HepG2 (cell line): ENCODE measurements at regions not wholly inside any gene's neighbourhood (a gene's known extent, or its start where the extent isn't known, plus 50 kb on each side); places are given as distances from the start of the nearest gene placed in this dataset.
A peak's percentile ranks its signal among the peaks of the same experiment; 100 is the strongest.

Source experiments
- CAMTA2 ChIP-seq: sonication (generic); formaldehyde crosslinking; IDR thresholded peaks from 2 replicates; pipeline ENCODE4 v1.4.0; 2020; ENCODE audit warnings: mild to moderate bottlenecking, missing genetic modification reagents, borderline replicate concordance
- CREB1 ChIP-seq, 2 experiments: fragments of 450-650 bp in 1 of 2; IDR thresholded peaks; 2 replicates each; pipeline ENCODE4 v1.6.1; 2016 to 2017; ENCODE audit warnings: control low read depth in 1 of 2, mild to moderate bottlenecking in 1 of 2, missing compliant biosample characterization in 1 of 2, missing genetic modification characterization in 1 of 2
- DMAP1 ChIP-seq: IDR thresholded peaks from 2 replicates; pipeline ENCODE4 v1.6.1; 2016
- ERF ChIP-seq: IDR thresholded peaks from 2 replicates; pipeline ENCODE4 v1.6.1; 2018; ENCODE audit warnings: missing biosample characterization, missing genetic modification reagents
- GATAD1 ChIP-seq: IDR thresholded peaks from 2 replicates; pipeline ENCODE4 v1.6.1; 2016; ENCODE audit warnings: missing genetic modification reagents, missing compliant biosample characterization
- GATAD2A ChIP-seq: IDR thresholded peaks from 2 replicates; pipeline ENCODE4 v1.6.1; 2016
- HOXA5 ChIP-seq: sonication (generic); formaldehyde crosslinking; IDR thresholded peaks from 2 replicates; pipeline ENCODE4 v1.4.0; 2020; ENCODE audit warnings: missing genetic modification reagents
- IKZF5 ChIP-seq: IDR thresholded peaks from 2 replicates; pipeline ENCODE4 v1.6.1; 2018; ENCODE audit warnings: missing genetic modification reagents, mild to moderate bottlenecking, missing compliant biosample characterization
- IRF2 ChIP-seq: IDR thresholded peaks from 2 replicates; pipeline ENCODE4 v1.6.1; 2018; ENCODE audit warnings: missing genetic modification reagents, missing compliant biosample characterization
- KLF12 ChIP-seq: sonication (generic); formaldehyde crosslinking; IDR thresholded peaks from 2 replicates; pipeline ENCODE4 v1.4.0; 2020; ENCODE audit warnings: missing genetic modification reagents, borderline replicate concordance
- MED8 ChIP-seq: sonication (generic); formaldehyde crosslinking; IDR thresholded peaks from 2 replicates; pipeline ENCODE4 v1.8.1; 2023; ENCODE audit warnings: mild to moderate bottlenecking, missing genetic modification reagents; ENCODE audit not compliant: insufficient replicate concordance
- PHF20 ChIP-seq: sonication (generic); formaldehyde crosslinking; IDR thresholded peaks from 2 replicates; pipeline ENCODE4 v1.5.0; 2020; ENCODE audit warnings: mild to moderate bottlenecking, missing genetic modification reagents
- PHF8 ChIP-seq: sonication (generic); formaldehyde crosslinking; IDR thresholded peaks from 2 replicates; pipeline ENCODE4 v1.5.0; 2020; ENCODE audit warnings: missing genetic modification reagents
- POLR2G ChIP-seq: fragments of 200-400 bp; formaldehyde crosslinking; IDR thresholded peaks from 2 replicates; pipeline ENCODE4 v1.6.1; 2018; ENCODE audit warnings: mild to moderate bottlenecking, low read depth, low read length, moderate library complexity
- RBM39 ChIP-seq: fragments of 200-400 bp; formaldehyde crosslinking; IDR thresholded peaks from one replicate; pipeline ENCODE4 v1.6.1; 2018; ENCODE audit warnings: antibody characterized with exemption, mild to moderate bottlenecking, low read depth, low read length; ENCODE audit not compliant: poor library complexity, severe bottlenecking
- SOX5 ChIP-seq: IDR thresholded peaks from 2 replicates; pipeline ENCODE4 v1.6.1; 2016; ENCODE audit warnings: borderline replicate concordance
- YEATS4 ChIP-seq: sonication (generic); formaldehyde crosslinking; IDR thresholded peaks from 2 replicates; pipeline ENCODE4 v1.4.0; 2020; ENCODE audit warnings: missing genetic modification reagents, borderline replicate concordance
- YY1 ChIP-seq: IDR thresholded peaks from 2 replicates; pipeline ENCODE4 v1.6.1; 2011; ENCODE audit warnings: low read length, low read depth, moderate library complexity, mild to moderate bottlenecking; ENCODE audit not compliant: insufficient read depth, insufficient replicate concordance
- ZC3H4 ChIP-seq: sonication (generic); formaldehyde crosslinking; IDR thresholded peaks from 2 replicates; pipeline ENCODE4 v1.4.0; 2020; ENCODE audit warnings: missing genetic modification reagents, borderline replicate concordance
- ZFY ChIP-seq: sonication (generic); formaldehyde crosslinking; IDR thresholded peaks from 2 replicates; pipeline ENCODE4 v1.4.0; 2020; ENCODE audit warnings: missing genetic modification reagents
- ZNF274 ChIP-seq: sonication (generic); formaldehyde crosslinking; IDR thresholded peaks from 2 replicates; pipeline ENCODE4 v1.5.1; 2020; ENCODE audit warnings: mild to moderate bottlenecking, missing genetic modification reagents
- ZNF292 ChIP-seq: sonication (generic); formaldehyde crosslinking; IDR thresholded peaks from 2 replicates; pipeline ENCODE4 v1.8.1; 2022; ENCODE audit warnings: mild to moderate bottlenecking, low read depth, missing genetic modification reagents, borderline replicate concordance
- ZNF430 ChIP-seq: sonication (generic); formaldehyde crosslinking; IDR thresholded peaks from 2 replicates; pipeline ENCODE4 v1.9.0; 2021; ENCODE audit warnings: mild to moderate bottlenecking, missing genetic modification reagents
- ZNF713 ChIP-seq: sonication (generic); formaldehyde crosslinking; IDR thresholded peaks from 2 replicates; pipeline ENCODE4 v1.4.0; 2020; ENCODE audit warnings: mild to moderate bottlenecking, missing genetic modification reagents
- ZSCAN21 ChIP-seq: sonication (generic); formaldehyde crosslinking; IDR thresholded peaks from 2 replicates; pipeline ENCODE4 v1.8.0; 2022; ENCODE audit warnings: mild to moderate bottlenecking, missing genetic modification reagents, moderate library complexity, borderline replicate concordance
- TF ChIP-seq, protein P1 (sequence below): sonication (generic); formaldehyde crosslinking; IDR thresholded peaks from 2 replicates; pipeline ENCODE4 v1.4.0; 2020; ENCODE audit warnings: missing genetic modification reagents, mild to moderate bottlenecking, borderline replicate concordance
- TF ChIP-seq, protein P2 (sequence below), 2 experiments: sonication (generic) in 1 of 2; formaldehyde crosslinking in 1 of 2; IDR thresholded peaks; 2 replicates each; pipeline versions ENCODE4 v1.4.0 to v1.6.1; 2018 to 2020; ENCODE audit warnings: missing genetic modification reagents in 2 of 2, borderline replicate concordance in 1 of 2, low read depth in 1 of 2, mild to moderate bottlenecking in 1 of 2, missing biosample characterization in 1 of 2

DNA sequence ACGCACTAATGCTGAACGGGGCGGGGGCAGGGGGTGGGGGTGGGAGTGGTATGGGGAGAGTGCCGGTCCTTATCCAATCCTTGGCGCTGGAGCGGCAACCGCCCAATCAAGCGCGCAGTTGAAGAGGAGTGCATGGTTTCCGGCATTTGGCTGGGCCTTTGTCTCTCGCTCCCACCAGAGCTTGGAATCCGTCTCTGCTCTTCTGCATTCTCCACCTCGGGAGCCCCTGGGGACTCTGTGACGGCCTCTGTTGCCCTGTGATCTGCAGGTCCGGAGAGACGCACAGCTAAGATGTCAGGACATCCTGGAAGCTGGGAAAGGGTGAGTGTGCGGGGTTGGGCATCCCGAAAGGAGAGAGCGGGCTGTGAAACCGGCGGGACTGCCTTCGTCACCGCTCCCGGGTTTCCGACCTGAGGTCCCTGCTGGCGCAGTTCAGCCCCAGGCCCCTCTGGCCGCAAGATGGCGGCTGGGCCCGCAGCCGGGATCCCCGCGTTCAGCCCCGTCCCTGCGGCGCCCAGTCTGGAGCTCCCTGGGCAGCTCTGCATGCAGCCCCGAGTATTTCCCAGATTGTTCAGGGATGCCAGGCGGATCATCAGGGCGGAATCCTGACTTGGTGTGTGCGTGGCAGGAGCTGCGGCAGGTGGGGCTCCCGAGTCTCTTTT, 53.6 kb upstream of the ZNF254 start (continued):
- TF ChIP-seq ZFY (CRISPR knock-in tag) (peak; percentile 91), GATAD2A (CRISPR knock-in tag) (0 out of 2 replicates have a peak, but pooled peaks have one; percentile 9), PHF8 (peak; percentile 82), ZNF430 (CRISPR knock-in tag) (peak; percentile 55; the same call in 1 of the 2 replicates), ZC3H4 (CRISPR knock-in tag) (0 out of 2 replicates have a peak, but pooled peaks have one; percentile 41), HOXA5 (CRISPR knock-in tag) (peak; percentile 67; the same call in 1 of the 2 replicates), CAMTA2 (CRISPR knock-in tag) (0 out of 2 replicates have a peak, but pooled peaks have one; percentile 26), ZSCAN21 (CRISPR knock-in tag) (0 out of 2 replicates have a peak, but pooled peaks have one; percentile 31), RBM39 (peak; percentile 78), IKZF5 (CRISPR knock-in tag) (peak; percentile 15; the same call in 1 of the 2 replicates), YEATS4 (CRISPR knock-in tag) (peak; percentile 69; the same call in 1 of the 2 replicates), YY1 (peak; percentile 92), SOX5 (CRISPR knock-in tag) (no peak), ZNF713 (CRISPR knock-in tag) (no peak), KLF12 (CRISPR knock-in tag) (0 out of 2 replicates have a peak, but pooled peaks have one; percentile 39), ERF (CRISPR knock-in tag) (0 out of 2 replicates have a peak, but pooled peaks have one; percentile 14), GATAD1 (peak; percentile 40; the same call in 1 of the 2 replicates), MED8 (CRISPR knock-in tag) (peak; percentile 25), PHF20 (CRISPR knock-in tag) (peak; percentile 51), POLR2G (peak; percentile 87), DMAP1 (CRISPR knock-in tag) (peak; percentile 40; the same call in 1 of the 2 replicates), IRF2 (CRISPR knock-in tag) (0 out of 2 replicates have a peak, but pooled peaks have one; percentile 9), ZNF292 (CRISPR knock-in tag) (peak; percentile 46; the same call in 1 of the 2 replicates), CREB1 (IDR thresholded peaks at IDR 0.05) (peak; percentile 29; the same call in 1 of the 2 replicates), CREB1 (CRISPR knock-in tag; IDR thresholded peaks at IDR 0.05) (0 out of 2 replicates have a peak, but pooled peaks have one; percentile 13), ZNF274 (CRISPR knock-in tag) (0 out of 2 replicates have a peak, but pooled peaks have one; percentile 41)
- TF ChIP-seq, protein P1, sequence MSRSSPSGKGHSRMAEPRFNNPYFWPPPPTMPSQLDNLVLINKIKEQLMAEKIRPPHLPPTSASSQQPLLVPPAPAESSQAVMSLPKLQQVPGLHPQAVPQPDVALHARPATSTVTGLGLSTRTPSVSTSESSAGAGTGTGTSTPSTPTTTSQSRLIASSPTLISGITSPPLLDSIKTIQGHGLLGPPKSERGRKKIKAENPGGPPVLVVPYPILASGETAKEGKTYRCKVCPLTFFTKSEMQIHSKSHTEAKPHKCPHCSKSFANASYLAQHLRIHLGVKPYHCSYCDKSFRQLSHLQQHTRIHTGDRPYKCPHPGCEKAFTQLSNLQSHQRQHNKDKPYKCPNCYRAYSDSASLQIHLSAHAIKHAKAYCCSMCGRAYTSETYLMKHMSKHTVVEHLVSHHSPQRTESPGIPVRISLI (CRISPR knock-in tag), result no peak
- TF ChIP-seq, protein P2, sequence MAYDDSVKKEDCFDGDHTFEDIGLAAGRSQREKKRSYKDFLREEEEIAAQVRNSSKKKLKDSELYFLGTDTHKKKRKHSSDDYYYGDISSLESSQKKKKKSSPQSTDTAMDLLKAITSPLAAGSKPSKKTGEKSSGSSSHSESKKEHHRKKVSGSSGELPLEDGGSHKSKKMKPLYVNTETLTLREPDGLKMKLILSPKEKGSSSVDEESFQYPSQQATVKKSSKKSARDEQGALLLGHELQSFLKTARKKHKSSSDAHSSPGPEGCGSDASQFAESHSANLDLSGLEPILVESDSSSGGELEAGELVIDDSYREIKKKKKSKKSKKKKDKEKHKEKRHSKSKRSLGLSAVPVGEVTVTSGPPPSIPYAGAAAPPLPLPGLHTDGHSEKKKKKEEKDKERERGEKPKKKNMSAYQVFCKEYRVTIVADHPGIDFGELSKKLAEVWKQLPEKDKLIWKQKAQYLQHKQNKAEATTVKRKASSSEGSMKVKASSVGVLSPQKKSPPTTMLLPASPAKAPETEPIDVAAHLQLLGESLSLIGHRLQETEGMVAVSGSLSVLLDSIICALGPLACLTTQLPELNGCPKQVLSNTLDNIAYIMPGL (CRISPR knock-in tag; IDR thresholded peaks at IDR 0.05; ENCODE audit: borderline replicate concordance in 1 of 2, low read depth in 1 of 2), result peak; percentile 58 to 75; a peak in 3 of 4 replicates
